ENCODE measurements at regions not wholly inside any gene's neighbourhood (a gene's known extent, or its start where the extent isn't known, plus 50 kb on each side); places are given as distances from the start of the nearest gene placed in this dataset.

- no peaks in the 10 kb centered on the region for H3K4me1 ChIP-seq
- H3K9ac ChIP-seq (ENCODE audit: low read depth in 2 of 2, low read length in 2 of 2) = no peak overlapping the region
- H3K4me3 ChIP-seq = no peak overlapping the region
- H3K27ac ChIP-seq = no peak overlapping the region
- intact Hi-C loops (cut with DNase I) = no loop called here
- no peaks in the 10 kb centered on the region for H3K36me3 ChIP-seq
- no peaks in the 10 kb centered on the region for H3K27me3 ChIP-seq
- TF ChIP-seq, protein P1, sequence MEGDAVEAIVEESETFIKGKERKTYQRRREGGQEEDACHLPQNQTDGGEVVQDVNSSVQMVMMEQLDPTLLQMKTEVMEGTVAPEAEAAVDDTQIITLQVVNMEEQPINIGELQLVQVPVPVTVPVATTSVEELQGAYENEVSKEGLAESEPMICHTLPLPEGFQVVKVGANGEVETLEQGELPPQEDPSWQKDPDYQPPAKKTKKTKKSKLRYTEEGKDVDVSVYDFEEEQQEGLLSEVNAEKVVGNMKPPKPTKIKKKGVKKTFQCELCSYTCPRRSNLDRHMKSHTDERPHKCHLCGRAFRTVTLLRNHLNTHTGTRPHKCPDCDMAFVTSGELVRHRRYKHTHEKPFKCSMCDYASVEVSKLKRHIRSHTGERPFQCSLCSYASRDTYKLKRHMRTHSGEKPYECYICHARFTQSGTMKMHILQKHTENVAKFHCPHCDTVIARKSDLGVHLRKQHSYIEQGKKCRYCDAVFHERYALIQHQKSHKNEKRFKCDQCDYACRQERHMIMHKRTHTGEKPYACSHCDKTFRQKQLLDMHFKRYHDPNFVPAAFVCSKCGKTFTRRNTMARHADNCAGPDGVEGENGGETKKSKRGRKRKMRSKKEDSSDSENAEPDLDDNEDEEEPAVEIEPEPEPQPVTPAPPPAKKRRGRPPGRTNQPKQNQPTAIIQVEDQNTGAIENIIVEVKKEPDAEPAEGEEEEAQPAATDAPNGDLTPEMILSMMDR (IDR thresholded peaks at IDR 0.05) = no peak
- no peak for DNase-seq
- no peaks in the 10 kb centered on the region for H3K9me3 ChIP-seq
Observed at GRCh38 chr15:58297639-58298038, 134.2 kb upstream of the LIPC start.

GRCh38 chr15:58298879-58299850, 132.6 kb upstream of the LIPC start:
- Histone ChIP-seq H3K4me1 (no peaks in the 10 kb centered on the region), H3K27me3 (no peaks in the 10 kb centered on the region), H3K36me3 (no peaks in the 10 kb centered on the region), H3K27ac (no peak overlapping the region), H3K9ac (ENCODE audit: low read depth in 2 of 2, low read length in 2 of 2) (no peak overlapping the region), H3K4me3 (no peak overlapping the region), H3K9me3 (no peaks in the 10 kb centered on the region)
- intact Hi-C loops (cut with DNase I) = no loop called here
- TF ChIP-seq, protein P1 (IDR thresholded peaks at IDR 0.05) = no peak
- DNase-seq = no peak

- Histone ChIP-seq H3K4me1 (no peaks in the 10 kb centered on the region), H3K27ac (no peak overlapping the region), H3K27me3 (no peaks in the 10 kb centered on the region), H3K36me3 (no peaks in the 10 kb centered on the region), H3K9me3 (no peaks in the 10 kb centered on the region), H3K4me3 (no peak overlapping the region), H3K9ac (ENCODE audit: low read depth in 2 of 2, low read length in 2 of 2) (no peak overlapping the region)
- no peak for DNase-seq
- intact Hi-C loops (cut with DNase I) = no loop called here
- TF ChIP-seq, protein P1 (IDR thresholded peaks at IDR 0.05) = no peak
Observed at GRCh38 chr15:58302832-58303231, 129.0 kb upstream of the LIPC start.

DNA sequence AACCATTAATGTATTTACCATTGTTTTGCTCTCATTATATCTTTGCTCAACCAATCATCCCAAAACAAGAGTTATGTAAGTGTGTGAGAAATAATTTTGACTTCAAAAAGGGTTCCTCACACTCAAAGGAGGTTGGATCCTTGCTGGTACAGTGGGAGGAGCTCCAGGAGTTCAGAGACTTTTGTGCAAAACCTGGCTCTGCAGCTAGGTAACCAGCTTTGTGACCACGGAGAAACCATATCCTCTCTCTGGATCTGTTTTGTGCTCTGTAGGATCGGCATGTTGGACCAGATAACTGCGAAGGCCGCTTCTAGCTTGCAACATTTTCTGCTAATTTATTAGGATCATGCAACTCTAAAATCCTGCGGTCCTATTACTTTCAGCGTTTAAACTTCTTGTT, 128.6 kb upstream of the LIPC start:
- intact Hi-C loops (cut with DNase I) = no loop called here
- no peaks in the 10 kb centered on the region for H3K27me3 ChIP-seq
- no peaks in the 10 kb centered on the region for H3K9me3 ChIP-seq
- H3K9ac ChIP-seq (ENCODE audit: low read depth in 2 of 2, low read length in 2 of 2) = no peak overlapping the region
- H3K4me1 ChIP-seq = no peaks in the 10 kb centered on the region
- no peak overlapping the region for H3K4me3 ChIP-seq
- H3K36me3 ChIP-seq = no peaks in the 10 kb centered on the region
- TF ChIP-seq, protein P1 (IDR thresholded peaks at IDR 0.05) = no peak
- no peak for DNase-seq
- no peak overlapping the region for H3K27ac ChIP-seq

GRCh38 chr15:58306591-58307312, 125.0 kb upstream of the LIPC start:
- Histone ChIP-seq H3K27ac (no peak overlapping the region), H3K36me3 (no peaks in the 10 kb centered on the region), H3K9me3 (no peaks in the 10 kb centered on the region), H3K4me1 (no peaks in the 10 kb centered on the region), H3K4me3 (no peak overlapping the region), H3K27me3 (no peaks in the 10 kb centered on the region), H3K9ac (ENCODE audit: low read depth in 2 of 2, low read length in 2 of 2) (no peak overlapping the region)
- TF ChIP-seq, protein P1 (IDR thresholded peaks at IDR 0.05) = no peak
- no peak for DNase-seq
- intact Hi-C loops (cut with DNase I) = no loop called here

All from colonic mucosa (tissue), 4 donors.